ENCODE measurements at regions not wholly inside any gene's neighbourhood (a gene's known extent, or its start where the extent isn't known, plus 50 kb on each side); places are given as distances from the start of the nearest gene placed in this dataset.

DNA sequence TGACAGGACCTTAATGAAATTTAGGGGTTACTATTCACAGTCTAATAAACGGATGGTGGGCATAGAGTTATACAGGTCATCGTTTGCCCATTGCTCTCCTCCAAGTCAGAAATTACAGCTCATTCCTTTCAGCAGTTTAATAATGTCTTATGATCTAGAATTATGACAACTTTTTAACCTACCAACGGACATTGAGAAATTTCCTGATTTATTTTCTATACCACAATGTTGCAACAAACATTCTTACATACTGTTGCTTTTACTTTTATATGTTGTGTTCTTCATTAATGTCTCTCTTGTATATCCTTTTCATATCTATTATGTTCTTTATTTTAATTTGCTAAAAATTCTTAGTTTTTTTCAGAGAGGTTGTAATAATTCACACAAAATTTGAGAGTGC is 152.8 kb upstream of the PRLR start:
- no peak overlapping the region for H2AK5ac ChIP-seq (ENCODE audit: low read depth, low read length)
- no peak overlapping the region for H3K9ac ChIP-seq (replicated peaks in 1 of 4; ENCODE audit: extremely low read depth in 1 of 4, low read depth in 3 of 4, low read length in 3 of 4)
- H2BK5ac ChIP-seq (ENCODE audit: low read depth, low read length) = no peak overlapping the region
- no peak overlapping the region for H3K4me2 ChIP-seq (ENCODE audit: insufficient read depth in 1 of 2, low read depth in 2 of 2, low read length in 2 of 2)
- no peaks in the 10 kb centered on the region for H3K36me3 ChIP-seq (ENCODE audit: control insufficient read depth in 2 of 4, insufficient read depth in 4 of 4, low read length in 3 of 4)
- no peak overlapping the region for H4K5ac ChIP-seq (ENCODE audit: insufficient read length, low read depth, low read length)
- H3K14ac ChIP-seq (ENCODE audit: insufficient read length) = no peak overlapping the region
- ChIA-PET POLR2A (ENCODE audit: partially characterized antibody) (no interaction called here), CTCF (ENCODE audit: partially characterized antibody) (no interaction called here)
- H3K18ac ChIP-seq (ENCODE audit: extremely low read depth, low read length) = no peak overlapping the region
- H3K23ac ChIP-seq (ENCODE audit: insufficient read length) = no peak overlapping the region
- DNase-seq (ENCODE audit: low read depth in 1 of 2, low spot score in 2 of 2) (no peak), FAIRE-seq (no peak)
- no peak overlapping the region for H4K8ac ChIP-seq (ENCODE audit: extremely low read depth, insufficient read depth, low read length)
- H2AFZ ChIP-seq (ENCODE audit: low read length) = no peak overlapping the region
- H4K20me1 ChIP-seq (replicated peaks in 1 of 2; ENCODE audit: control insufficient read depth in 1 of 2, insufficient read depth in 2 of 2, low read length in 2 of 2) = no peaks in the 10 kb centered on the region
- no peaks in the 10 kb centered on the region for H3K9me3 ChIP-seq (ENCODE audit: insufficient read depth in 2 of 2, low read depth in 1 of 2, low read length in 1 of 2)
- H2BK12ac ChIP-seq (ENCODE audit: low read depth, low read length) = no peak overlapping the region
- H3K4me1 ChIP-seq (replicated peaks in 1 of 4; ENCODE audit: control insufficient read depth in 3 of 4, insufficient read depth in 4 of 4, low read length in 3 of 4) = no peaks in the 10 kb centered on the region
- H3K4ac ChIP-seq (replicated peaks; ENCODE audit: insufficient read length, low read depth, low read length) = no peak overlapping the region
- H3K27me3 ChIP-seq (replicated peaks in 1 of 4; ENCODE audit: control insufficient read depth in 3 of 4, extremely low read depth in 1 of 4, insufficient read depth in 3 of 4, low read length in 3 of 4) = no peaks in the 10 kb centered on the region
- no peaks in the 10 kb centered on the region for H3K79me2 ChIP-seq (ENCODE audit: control insufficient read depth in 1 of 2, insufficient read depth in 2 of 2, low read length in 2 of 2)
- H2BK15ac ChIP-seq (ENCODE audit: low read length) = no peak overlapping the region
- H3K27ac ChIP-seq (ENCODE audit: low read depth, low read length) = no peak overlapping the region
- H2BK20ac ChIP-seq (ENCODE audit: low read length) = no peak overlapping the region
- 91% methylated on average over 3 of the region's 3 CpGs; no CpG with 5 or more reads in 1 of the 2 experiments for WGBS, 2 experiments (ENCODE audit: extremely low coverage in 1 of 2, insufficient coverage in 1 of 2, insufficient read length in 1 of 2, insufficient replicate concordance in 2 of 2, low coverage in 1 of 2, low lambda C conversion rate in 2 of 2, missing lambda C conversion rate in 1 of 2)
- no peak overlapping the region for H2BK120ac ChIP-seq (replicated peaks; ENCODE audit: low read depth, low read length)
- no peak overlapping the region for H3K56ac ChIP-seq (replicated peaks; ENCODE audit: insufficient read length, low read depth, low read length)
- no peak overlapping the region for H3K4me3 ChIP-seq (ENCODE audit: extremely low read depth in 1 of 4, insufficient read depth in 2 of 4, low read depth in 3 of 4, low read length in 4 of 4)
- no peaks in the 10 kb centered on the region for H3K23me2 ChIP-seq (ENCODE audit: low read depth, low read length)
- no peak overlapping the region for H4K91ac ChIP-seq (replicated peaks; ENCODE audit: insufficient read length, low read length)
- H3K79me1 ChIP-seq (ENCODE audit: low read depth, low read length) = no peaks in the 10 kb centered on the region
- no peak for TF ChIP-seq BACH1 (IDR thresholded peaks at IDR 0.05; ENCODE audit: low read length)
- TF ChIP-seq RNF2 (IDR thresholded peaks at IDR 0.05; ENCODE audit: borderline replicate concordance, low read depth, low read length, missing control alignments, poor library complexity, severe bottlenecking) = no peak
- no peak for TF ChIP-seq BCL11A (IDR thresholded peaks at IDR 0.05; ENCODE audit: low read depth in 2 of 2, low read length in 2 of 2)
- no peak for TF ChIP-seq CHD1 (IDR thresholded peaks at IDR 0.05; ENCODE audit: low read depth, low read length)

All from H1 (cell line).